ENCODE measurements at regions not wholly inside any gene's neighbourhood (a gene's known extent, or its start where the extent isn't known, plus 50 kb on each side); places are given as distances from the start of the nearest gene placed in this dataset.

DNA sequence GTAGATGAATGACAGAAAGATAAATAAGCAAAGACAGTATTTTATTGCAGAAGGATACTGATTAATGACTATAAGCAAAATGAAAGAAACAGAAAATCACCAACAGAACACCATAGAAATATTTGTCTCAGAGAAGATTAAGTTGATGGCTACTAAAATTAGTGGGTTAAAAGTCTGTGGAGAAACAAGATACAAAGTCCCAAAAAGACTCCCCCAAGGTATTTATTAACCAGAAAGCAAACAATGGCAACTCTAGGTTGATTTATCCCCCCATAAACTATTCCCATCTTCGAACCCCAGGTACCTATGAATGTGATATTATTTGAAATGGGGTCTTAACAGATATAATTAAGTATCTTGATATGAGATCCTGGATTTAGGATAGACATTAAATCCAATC lies 1104.5 kb upstream of the PHF14 start:
- TF ChIP-seq, protein P1, sequence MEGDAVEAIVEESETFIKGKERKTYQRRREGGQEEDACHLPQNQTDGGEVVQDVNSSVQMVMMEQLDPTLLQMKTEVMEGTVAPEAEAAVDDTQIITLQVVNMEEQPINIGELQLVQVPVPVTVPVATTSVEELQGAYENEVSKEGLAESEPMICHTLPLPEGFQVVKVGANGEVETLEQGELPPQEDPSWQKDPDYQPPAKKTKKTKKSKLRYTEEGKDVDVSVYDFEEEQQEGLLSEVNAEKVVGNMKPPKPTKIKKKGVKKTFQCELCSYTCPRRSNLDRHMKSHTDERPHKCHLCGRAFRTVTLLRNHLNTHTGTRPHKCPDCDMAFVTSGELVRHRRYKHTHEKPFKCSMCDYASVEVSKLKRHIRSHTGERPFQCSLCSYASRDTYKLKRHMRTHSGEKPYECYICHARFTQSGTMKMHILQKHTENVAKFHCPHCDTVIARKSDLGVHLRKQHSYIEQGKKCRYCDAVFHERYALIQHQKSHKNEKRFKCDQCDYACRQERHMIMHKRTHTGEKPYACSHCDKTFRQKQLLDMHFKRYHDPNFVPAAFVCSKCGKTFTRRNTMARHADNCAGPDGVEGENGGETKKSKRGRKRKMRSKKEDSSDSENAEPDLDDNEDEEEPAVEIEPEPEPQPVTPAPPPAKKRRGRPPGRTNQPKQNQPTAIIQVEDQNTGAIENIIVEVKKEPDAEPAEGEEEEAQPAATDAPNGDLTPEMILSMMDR (conservative IDR thresholded peaks at IDR 0.05; ENCODE audit: low read depth, low read length), result no peak
- no peak for TF ChIP-seq EZH2 (IDR thresholded peaks at IDR 0.05; ENCODE audit: borderline replicate concordance, low read depth, low read length, poor library complexity, severe bottlenecking)
